C4-2B (cell line): ENCODE measurements at regions not wholly inside any gene's neighbourhood (a gene's known extent, or its start where the extent isn't known, plus 50 kb on each side); places are given as distances from the start of the nearest gene placed in this dataset.
A peak's percentile ranks its signal among the peaks of the same experiment; 100 is the strongest.
"Not testable (repeated sequence)": the region's sequence is repeated elsewhere in the genome, so short reads cannot be mapped to it uniquely, and the experiment has no call there.

Experiments used
- H3K27ac ChIP-seq: fragments of 450-650 bp; 2 replicates; pipeline ENCODE4 v1.5.1; 2017
- CTCF ChIP-seq: fragments of 450-650 bp; conservative IDR thresholded peaks from 2 replicates; pipeline ENCODE4 v1.5.1; 2017; ENCODE audit warnings: mild to moderate bottlenecking
- ZFX ChIP-seq: fragments of 450-650 bp; IDR thresholded peaks from 2 replicates; pipeline ENCODE4 v1.6.1; 2017

- not testable (repeated sequence) for H3K27ac ChIP-seq
- peak; percentile 80 for TF ChIP-seq CTCF
Measured at GRCh38 chr22:10934704-10935103, 4593.3 kb upstream of the OR11H1 start.

- TF ChIP-seq ZFX (no peak), CTCF (peak; percentile 65)
- H3K27ac ChIP-seq = peak overlapping the region; percentile 57
Measured at GRCh38 chr22:10961043-10961860, 4566.7 kb upstream of the OR11H1 start.

- peak overlapping the region; percentile 57 for H3K27ac ChIP-seq
Measured at GRCh38 chr22:10961861-10962255, 4566.1 kb upstream of the OR11H1 start.
